Breast epithelium (tissue), 3 donors: ENCODE measurements at regions not wholly inside any gene's neighbourhood (a gene's known extent, or its start where the extent isn't known, plus 50 kb on each side); places are given as distances from the start of the nearest gene placed in this dataset.

Experiments
- POLR2A ChIP-seq: fragments of 450-650 bp; IDR thresholded peaks from one replicate; pipeline ENCODE4 v1.6.1; 2016; ENCODE audit warnings: antibody characterized with exemption, mild to moderate bottlenecking, moderate library complexity
- TF ChIP-seq, protein P1 (sequence below), 3 donors: fragments of 450-650 bp; IDR thresholded peaks; one replicate each; pipeline ENCODE4 v1.5.1; 2016 to 2017; ENCODE audit warnings: antibody characterized with exemption in 3 of 3, mild to moderate bottlenecking in 3 of 3, moderate library complexity in 3 of 3

GRCh38 chr2:53289309-53290006, 478.1 kb upstream of the CHAC2 start:
- TF ChIP-seq, protein P1, sequence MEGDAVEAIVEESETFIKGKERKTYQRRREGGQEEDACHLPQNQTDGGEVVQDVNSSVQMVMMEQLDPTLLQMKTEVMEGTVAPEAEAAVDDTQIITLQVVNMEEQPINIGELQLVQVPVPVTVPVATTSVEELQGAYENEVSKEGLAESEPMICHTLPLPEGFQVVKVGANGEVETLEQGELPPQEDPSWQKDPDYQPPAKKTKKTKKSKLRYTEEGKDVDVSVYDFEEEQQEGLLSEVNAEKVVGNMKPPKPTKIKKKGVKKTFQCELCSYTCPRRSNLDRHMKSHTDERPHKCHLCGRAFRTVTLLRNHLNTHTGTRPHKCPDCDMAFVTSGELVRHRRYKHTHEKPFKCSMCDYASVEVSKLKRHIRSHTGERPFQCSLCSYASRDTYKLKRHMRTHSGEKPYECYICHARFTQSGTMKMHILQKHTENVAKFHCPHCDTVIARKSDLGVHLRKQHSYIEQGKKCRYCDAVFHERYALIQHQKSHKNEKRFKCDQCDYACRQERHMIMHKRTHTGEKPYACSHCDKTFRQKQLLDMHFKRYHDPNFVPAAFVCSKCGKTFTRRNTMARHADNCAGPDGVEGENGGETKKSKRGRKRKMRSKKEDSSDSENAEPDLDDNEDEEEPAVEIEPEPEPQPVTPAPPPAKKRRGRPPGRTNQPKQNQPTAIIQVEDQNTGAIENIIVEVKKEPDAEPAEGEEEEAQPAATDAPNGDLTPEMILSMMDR (IDR thresholded peaks at IDR 0.05): no peak
- TF ChIP-seq POLR2A: no peak
